ENCODE measurements at regions not wholly inside any gene's neighbourhood (a gene's known extent, or its start where the extent isn't known, plus 50 kb on each side); places are given as distances from the start of the nearest gene placed in this dataset.
"Not testable (repeated sequence)": the region's sequence is repeated elsewhere in the genome, so short reads cannot be mapped to it uniquely, and the experiment has no call there.

DNA sequence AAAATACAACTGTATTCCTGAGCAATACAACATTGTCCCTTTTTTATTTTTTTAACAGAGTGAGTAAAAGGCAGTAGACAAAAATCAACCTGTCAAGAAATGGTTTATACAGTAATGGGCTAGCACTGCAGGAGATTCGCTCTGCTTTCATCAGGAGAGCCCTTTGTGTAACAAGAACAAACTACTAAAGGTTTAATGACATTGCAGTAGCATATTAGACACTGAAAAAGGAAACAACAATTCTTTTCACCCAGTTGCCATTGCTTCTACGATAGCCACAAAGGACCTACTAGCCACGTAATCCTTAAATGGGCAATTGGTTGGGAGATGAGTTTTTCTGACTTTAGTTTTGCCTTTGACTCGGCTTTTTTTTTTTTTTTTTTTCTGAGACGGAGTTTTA lies 319.8 kb upstream of the TRPM3 start:
- H3K4me3 ChIP-seq (ENCODE audit: low read depth, low read length), result no peak overlapping the region
- no peak for DNase-seq (ENCODE audit: low read depth)
- no peak for TF ChIP-seq MAX (IDR thresholded peaks at IDR 0.05; ENCODE audit: low read depth, low read length)
- no peak for TF ChIP-seq MYC (IDR thresholded peaks at IDR 0.05; ENCODE audit: low read depth, low read length)
- TF ChIP-seq CTCF (IDR thresholded peaks at IDR 0.05; ENCODE audit: low read depth, low read length), result no peak
- no peak for TF ChIP-seq POLR2A (IDR thresholded peaks at IDR 0.05; ENCODE audit: extremely low read depth, insufficient read length)

DNA sequence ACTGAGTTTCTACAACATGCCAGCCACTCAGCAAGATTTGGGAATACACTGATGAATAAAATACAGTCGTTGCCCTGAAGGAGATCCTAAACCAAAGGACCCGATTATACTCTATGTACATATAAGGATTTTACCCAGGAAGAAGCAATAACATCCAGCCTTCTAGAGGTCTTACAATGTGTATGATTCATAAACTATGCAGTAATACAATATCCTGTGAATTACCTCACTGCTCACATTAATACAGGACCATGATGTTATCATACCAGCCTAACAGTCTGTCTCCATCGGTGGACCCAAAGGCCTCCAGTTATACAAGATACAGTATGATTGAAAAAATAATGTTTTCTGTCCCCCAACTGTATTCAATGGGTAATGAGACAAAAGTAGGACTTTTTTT lies 310.5 kb upstream of the TRPM3 start:
- TF ChIP-seq POLR2A (IDR thresholded peaks at IDR 0.05; ENCODE audit: extremely low read depth, insufficient read length) (no peak), MAX (IDR thresholded peaks at IDR 0.05; ENCODE audit: low read depth, low read length) (no peak), MYC (IDR thresholded peaks at IDR 0.05; ENCODE audit: low read depth, low read length) (no peak), CTCF (IDR thresholded peaks at IDR 0.05; ENCODE audit: low read depth, low read length) (no peak)
- DNase-seq (ENCODE audit: low read depth), result no peak
- H3K4me3 ChIP-seq (ENCODE audit: low read depth, low read length), result no peak overlapping the region

DNA sequence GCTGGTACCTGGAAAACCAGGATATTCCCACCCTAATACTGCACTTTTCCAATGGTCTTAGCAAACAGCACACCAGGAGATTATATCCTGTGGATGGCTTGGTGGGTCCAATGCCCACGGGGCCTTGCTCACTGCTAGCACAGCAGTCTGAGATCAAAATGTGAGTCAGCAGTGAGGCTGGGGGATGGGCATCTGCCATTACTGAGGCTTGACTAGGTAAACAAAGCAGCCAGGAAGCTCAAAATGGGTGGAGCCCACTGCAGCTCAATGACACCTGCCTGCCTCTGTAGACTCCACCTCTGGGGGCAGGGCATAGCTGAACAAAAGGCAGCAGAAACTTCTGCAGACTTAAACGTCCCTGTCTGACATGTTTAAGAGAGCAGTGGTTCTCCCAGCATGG lies 285.9 kb upstream of the TRPM3 start:
- H3K4me3 ChIP-seq (ENCODE audit: low read depth, low read length), result not testable (repeated sequence)

GRCh38 chr9:71403106-71403505 lies 281.7 kb upstream of the TRPM3 start:
- H3K4me3 ChIP-seq (ENCODE audit: low read depth, low read length), result no peak overlapping the region
- no peak for DNase-seq (ENCODE audit: low read depth)
- no peak for TF ChIP-seq CTCF (IDR thresholded peaks at IDR 0.05; ENCODE audit: low read depth, low read length)
- no peak for TF ChIP-seq POLR2A (IDR thresholded peaks at IDR 0.05; ENCODE audit: extremely low read depth, insufficient read length)
- no peak for TF ChIP-seq MYC (IDR thresholded peaks at IDR 0.05; ENCODE audit: low read depth, low read length)
- no peak for TF ChIP-seq MAX (IDR thresholded peaks at IDR 0.05; ENCODE audit: low read depth, low read length)

More for the DNA sequence above, 285.9 kb upstream of the TRPM3 start:
- not testable (repeated sequence) for DNase-seq (ENCODE audit: low read depth)

DNA sequence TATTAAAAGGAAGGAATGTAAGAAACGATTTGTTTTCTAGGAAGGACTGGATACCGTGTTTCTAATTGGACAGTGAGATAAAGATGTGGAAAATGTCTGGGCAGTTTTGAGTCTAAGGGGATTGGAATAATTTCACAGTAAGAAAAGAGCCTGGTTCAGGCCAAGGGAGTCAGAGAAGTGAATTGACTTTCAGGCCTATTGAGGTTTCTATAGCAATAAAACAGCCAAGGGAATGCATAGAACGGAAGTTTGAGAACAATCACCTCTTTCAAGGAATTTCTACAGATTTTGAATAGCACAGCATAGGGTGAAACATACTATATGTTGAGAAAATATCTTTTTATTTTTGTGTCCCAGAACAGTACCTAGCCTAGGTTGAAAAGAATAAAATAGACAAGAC lies 271.6 kb upstream of the TRPM3 start:
- no peak for TF ChIP-seq MAX (IDR thresholded peaks at IDR 0.05; ENCODE audit: low read depth, low read length)
- no peak for TF ChIP-seq POLR2A (IDR thresholded peaks at IDR 0.05; ENCODE audit: extremely low read depth, insufficient read length)
- no peak for TF ChIP-seq MYC (IDR thresholded peaks at IDR 0.05; ENCODE audit: low read depth, low read length)
- no peak for TF ChIP-seq CTCF (IDR thresholded peaks at IDR 0.05; ENCODE audit: low read depth, low read length)
- H3K4me3 ChIP-seq (ENCODE audit: low read depth, low read length), result no peak overlapping the region
- DNase-seq (ENCODE audit: low read depth), result no peak

DNA sequence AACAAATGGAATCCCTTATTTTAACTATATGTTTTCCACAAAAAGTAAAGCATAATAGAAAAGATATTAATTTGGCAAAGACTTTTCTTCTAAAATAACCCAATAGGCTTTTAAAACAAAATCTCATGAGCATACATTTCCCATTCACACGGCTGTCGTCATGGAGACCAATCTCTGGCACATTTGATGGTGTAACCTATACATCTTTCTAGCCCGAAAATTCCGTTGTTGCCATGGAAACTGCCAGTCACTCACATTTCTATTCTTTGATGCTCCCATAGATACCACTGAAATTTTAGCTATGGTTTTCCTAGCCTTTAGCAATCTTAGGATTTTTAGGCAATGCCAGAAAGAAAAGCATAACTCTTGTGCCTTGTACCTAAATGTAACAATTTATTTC lies 262.9 kb upstream of the TRPM3 start:
- DNase-seq (ENCODE audit: low read depth), result no peak
- TF ChIP-seq POLR2A (IDR thresholded peaks at IDR 0.05; ENCODE audit: extremely low read depth, insufficient read length) (no peak), CTCF (IDR thresholded peaks at IDR 0.05; ENCODE audit: low read depth, low read length) (no peak), MAX (IDR thresholded peaks at IDR 0.05; ENCODE audit: low read depth, low read length) (no peak), MYC (IDR thresholded peaks at IDR 0.05; ENCODE audit: low read depth, low read length) (no peak)
- H3K4me3 ChIP-seq (ENCODE audit: low read depth, low read length), result no peak overlapping the region

All from NB4 (cell line).